ENCODE measurements at regions not wholly inside any gene's neighbourhood (a gene's known extent, or its start where the extent isn't known, plus 50 kb on each side); places are given as distances from the start of the nearest gene placed in this dataset.

DNA sequence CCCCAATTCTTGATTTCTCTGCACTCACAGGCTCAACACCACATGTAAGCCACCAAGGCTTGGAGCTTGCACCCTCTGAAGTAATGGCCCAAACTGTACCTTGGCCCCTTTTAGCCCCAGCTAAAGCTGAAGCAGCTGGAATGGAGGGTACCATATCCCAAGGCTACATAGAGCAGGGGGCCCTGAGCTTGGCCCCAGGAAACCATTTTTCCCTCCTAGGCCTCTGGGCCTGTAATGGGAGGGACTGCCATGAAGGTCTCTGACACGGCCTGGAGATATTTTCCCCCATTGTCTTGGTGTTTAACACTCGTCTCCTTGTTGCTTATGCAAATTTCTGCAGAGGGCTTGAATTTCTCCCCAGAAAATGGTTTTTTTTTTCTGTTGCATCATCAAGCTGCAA is 69.7 kb downstream of the SKA1 start:
- peaks cover 20% of the 10 kb centered on the region for H3K4me1 ChIP-seq (ENCODE audit: insufficient read depth, low read length)
- H3K27ac ChIP-seq (ENCODE audit: low read length): no peak overlapping the region
- H3K27me3 ChIP-seq (ENCODE audit: insufficient read depth, low read length): no peaks in the 10 kb centered on the region
- no peak overlapping the region for H3K4me3 ChIP-seq (ENCODE audit: low read length)
- no peaks in the 10 kb centered on the region for H3K36me3 ChIP-seq (ENCODE audit: insufficient read depth, low read depth, low read length)
- peaks cover 31% of the 10 kb centered on the region for H3K9me3 ChIP-seq (ENCODE audit: insufficient read depth, low read depth, low read length)
- H3K9ac ChIP-seq (ENCODE audit: low read depth, low read length): no peak overlapping the region

DNA sequence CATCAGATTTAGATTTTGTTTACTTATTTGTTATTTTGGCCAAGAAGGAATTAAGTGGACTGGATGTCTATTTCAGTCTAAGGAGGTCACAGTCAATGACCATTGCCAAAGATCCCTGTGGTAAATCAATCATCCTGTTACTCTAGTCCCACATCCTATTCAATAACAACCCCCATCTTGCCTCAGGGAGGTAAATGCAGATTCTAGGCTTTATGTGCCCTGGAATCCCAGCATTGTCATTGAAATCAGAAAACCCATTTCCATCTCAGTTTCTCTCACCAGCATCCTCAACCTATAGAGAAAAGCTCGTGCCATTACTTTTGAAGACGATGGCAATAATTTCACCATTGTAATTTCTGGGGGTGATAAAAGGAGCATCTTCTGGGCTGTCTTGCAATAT is 71.8 kb downstream of the SKA1 start:
- H3K27me3 ChIP-seq (ENCODE audit: insufficient read depth, low read length): no peaks in the 10 kb centered on the region
- peak overlapping the region; percentile 20; the same call in 1 of the 2 replicates for H3K4me3 ChIP-seq (ENCODE audit: low read length)
- H3K36me3 ChIP-seq (ENCODE audit: insufficient read depth, low read depth, low read length): no peaks in the 10 kb centered on the region
- no peak overlapping the region for H3K9ac ChIP-seq (ENCODE audit: low read depth, low read length)
- H3K4me1 ChIP-seq (ENCODE audit: insufficient read depth, low read length): peaks cover 10% of the 10 kb centered on the region
- H3K27ac ChIP-seq (ENCODE audit: low read length): no peak overlapping the region
- H3K9me3 ChIP-seq (ENCODE audit: insufficient read depth, low read depth, low read length): peaks cover 31% of the 10 kb centered on the region

DNA sequence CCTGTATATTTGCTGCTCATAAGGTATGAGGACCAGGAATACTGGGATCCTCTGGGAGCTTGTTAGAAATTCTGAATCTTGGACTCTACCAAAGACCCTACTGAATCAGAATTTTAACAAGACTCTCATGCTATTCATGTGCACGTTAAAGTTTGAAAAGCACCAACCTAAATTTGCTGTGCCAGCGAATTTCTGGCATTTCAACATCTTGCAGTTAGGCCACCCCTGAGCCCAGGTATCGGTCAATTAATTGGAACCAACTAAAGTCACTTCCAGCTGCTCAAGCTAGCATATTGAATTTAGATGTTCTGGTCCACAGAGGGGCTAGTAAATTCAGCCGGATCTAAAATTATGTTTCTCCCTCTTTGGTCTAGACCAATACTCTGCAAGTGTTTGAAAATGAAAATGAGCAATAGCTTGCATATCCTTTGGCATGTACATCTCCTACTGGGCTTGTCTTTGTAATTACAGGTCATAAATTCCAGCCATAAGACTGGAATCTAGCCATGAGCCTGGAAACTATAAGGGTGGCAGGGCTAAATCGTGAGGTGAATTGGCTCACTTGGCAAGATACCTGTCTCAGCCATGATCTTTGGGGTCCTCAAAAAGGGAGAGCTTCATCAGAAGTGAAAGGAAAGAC is 72.4 kb downstream of the SKA1 start:
- Histone ChIP-seq H3K27ac (ENCODE audit: low read length) (no peak overlapping the region), H3K4me1 (ENCODE audit: insufficient read depth, low read length) (peaks cover 9% of the 10 kb centered on the region), H3K9ac (ENCODE audit: low read depth, low read length) (no peak overlapping the region), H3K27me3 (ENCODE audit: insufficient read depth, low read length) (no peaks in the 10 kb centered on the region), H3K36me3 (ENCODE audit: insufficient read depth, low read depth, low read length) (no peaks in the 10 kb centered on the region), H3K9me3 (ENCODE audit: insufficient read depth, low read depth, low read length) (peaks cover 31% of the 10 kb centered on the region), H3K4me3 (ENCODE audit: low read length) (no peak overlapping the region)

- Histone ChIP-seq H3K4me1 (ENCODE audit: insufficient read depth, low read length) (peaks cover 9% of the 10 kb centered on the region), H3K36me3 (ENCODE audit: insufficient read depth, low read depth, low read length) (no peaks in the 10 kb centered on the region), H3K27me3 (ENCODE audit: insufficient read depth, low read length) (no peaks in the 10 kb centered on the region), H3K4me3 (ENCODE audit: low read length) (no peak overlapping the region), H3K9ac (ENCODE audit: low read depth, low read length) (no peak overlapping the region), H3K9me3 (ENCODE audit: insufficient read depth, low read depth, low read length) (peaks cover 31% of the 10 kb centered on the region), H3K27ac (ENCODE audit: low read length) (no peak overlapping the region)
Observed at GRCh38 chr18:50447952-50448351, 73.1 kb downstream of the SKA1 start.

DNA sequence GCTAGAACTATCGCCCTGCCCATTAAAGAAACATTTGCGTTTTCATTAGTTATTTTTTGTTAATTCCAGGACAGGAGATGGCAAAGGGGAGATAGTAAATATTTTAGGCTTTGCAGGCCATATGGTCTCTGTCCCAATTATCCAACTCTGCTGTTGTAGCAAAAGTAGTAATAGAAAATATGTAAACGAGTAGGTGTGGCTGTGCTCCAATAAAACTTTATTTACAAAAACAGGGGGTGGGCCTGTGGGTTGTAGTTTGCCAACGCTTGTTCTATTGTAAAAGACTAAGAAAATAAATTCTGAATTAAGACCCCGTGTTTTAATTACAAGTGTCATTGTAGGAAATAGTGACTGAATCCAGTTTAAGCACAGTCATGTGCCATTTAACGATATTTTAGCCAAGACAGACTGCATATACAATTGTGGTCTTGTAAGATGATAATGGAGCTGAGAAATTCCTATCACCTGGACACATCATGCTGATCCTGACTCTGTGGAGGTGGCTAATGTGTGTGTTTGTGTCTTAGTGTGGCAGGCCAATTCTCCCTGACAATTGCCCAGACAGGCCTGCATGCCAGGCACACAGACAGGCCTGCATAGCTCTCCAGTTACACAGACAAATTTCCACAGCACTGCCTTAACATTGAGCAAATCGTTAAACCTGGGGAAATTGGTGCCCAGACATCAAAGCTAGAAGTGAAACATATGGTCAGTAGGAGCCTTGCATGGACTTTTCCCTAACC is 76.4 kb downstream of the SKA1 start:
- peaks cover 1% of the 10 kb centered on the region; the same call in 1 of the 2 replicates for H3K9me3 ChIP-seq (ENCODE audit: insufficient read depth, low read depth, low read length)
- H3K27ac ChIP-seq (ENCODE audit: low read length): no peak overlapping the region

GRCh38 chr18:50453014-50453680 is 78.3 kb downstream of the SKA1 start:
- no peak overlapping the region for H3K9ac ChIP-seq (ENCODE audit: low read depth, low read length)
- no peaks in the 10 kb centered on the region; the same call in 1 of the 2 replicates for H3K9me3 ChIP-seq (ENCODE audit: insufficient read depth, low read depth, low read length)
- no peaks in the 10 kb centered on the region for H3K27me3 ChIP-seq (ENCODE audit: insufficient read depth, low read length)
- peaks cover under 1% of the 10 kb centered on the region; the same call in 1 of the 2 replicates for H3K4me1 ChIP-seq (ENCODE audit: insufficient read depth, low read length)
- no peaks in the 10 kb centered on the region for H3K36me3 ChIP-seq (ENCODE audit: insufficient read depth, low read depth, low read length)
- no peak overlapping the region for H3K4me3 ChIP-seq (ENCODE audit: low read length)
- no peak overlapping the region for H3K27ac ChIP-seq (ENCODE audit: low read length)

More for the DNA sequence above, 76.4 kb downstream of the SKA1 start:
- Histone ChIP-seq H3K4me3 (ENCODE audit: low read length) (no peak overlapping the region), H3K36me3 (ENCODE audit: insufficient read depth, low read depth, low read length) (no peaks in the 10 kb centered on the region), H3K27me3 (ENCODE audit: insufficient read depth, low read length) (no peaks in the 10 kb centered on the region), H3K9ac (ENCODE audit: low read depth, low read length) (no peak overlapping the region), H3K4me1 (ENCODE audit: insufficient read depth, low read length) (peaks cover 7% of the 10 kb centered on the region)

- H3K36me3 ChIP-seq (ENCODE audit: insufficient read depth, low read depth, low read length): no peaks in the 10 kb centered on the region
- no peak overlapping the region for H3K9ac ChIP-seq (ENCODE audit: low read depth, low read length)
- peaks cover 6% of the 10 kb centered on the region for H3K4me1 ChIP-seq (ENCODE audit: insufficient read depth, low read length)
- no peak overlapping the region for H3K27ac ChIP-seq (ENCODE audit: low read length)
- no peaks in the 10 kb centered on the region; the same call in 1 of the 2 replicates for H3K9me3 ChIP-seq (ENCODE audit: insufficient read depth, low read depth, low read length)
- no peak overlapping the region for H3K4me3 ChIP-seq (ENCODE audit: low read length)
- H3K27me3 ChIP-seq (ENCODE audit: insufficient read depth, low read length): no peaks in the 10 kb centered on the region
Observed at GRCh38 chr18:50453732-50454131, 78.9 kb downstream of the SKA1 start.

- Histone ChIP-seq H3K4me1 (ENCODE audit: insufficient read depth, low read length) (peaks cover 9% of the 10 kb centered on the region), H3K4me3 (ENCODE audit: low read length) (no peak overlapping the region), H3K9me3 (ENCODE audit: insufficient read depth, low read depth, low read length) (no peaks in the 10 kb centered on the region; the same call in 1 of the 2 replicates), H3K9ac (ENCODE audit: low read depth, low read length) (no peak overlapping the region), H3K36me3 (ENCODE audit: insufficient read depth, low read depth, low read length) (no peaks in the 10 kb centered on the region), H3K27ac (ENCODE audit: low read length) (no peak overlapping the region), H3K27me3 (ENCODE audit: insufficient read depth, low read length) (no peaks in the 10 kb centered on the region)
Observed at GRCh38 chr18:50454387-50454988, 79.6 kb downstream of the SKA1 start.

GRCh38 chr18:50456285-50456684 is 81.4 kb downstream of the SKA1 start:
- H3K9me3 ChIP-seq (ENCODE audit: insufficient read depth, low read depth, low read length): no peaks in the 10 kb centered on the region
- no peak overlapping the region for H3K27ac ChIP-seq (ENCODE audit: low read length)
- peaks cover 9% of the 10 kb centered on the region for H3K4me1 ChIP-seq (ENCODE audit: insufficient read depth, low read length)
- no peak overlapping the region for H3K4me3 ChIP-seq (ENCODE audit: low read length)
- no peak overlapping the region for H3K9ac ChIP-seq (ENCODE audit: low read depth, low read length)
- H3K27me3 ChIP-seq (ENCODE audit: insufficient read depth, low read length): no peaks in the 10 kb centered on the region
- no peaks in the 10 kb centered on the region for H3K36me3 ChIP-seq (ENCODE audit: insufficient read depth, low read depth, low read length)

- H3K27me3 ChIP-seq (ENCODE audit: insufficient read depth, low read length): no peaks in the 10 kb centered on the region
- no peak overlapping the region for H3K9ac ChIP-seq (ENCODE audit: low read depth, low read length)
- peaks cover 9% of the 10 kb centered on the region for H3K4me1 ChIP-seq (ENCODE audit: insufficient read depth, low read length)
- H3K4me3 ChIP-seq (ENCODE audit: low read length): no peak overlapping the region
- H3K27ac ChIP-seq (ENCODE audit: low read length): no peak overlapping the region
- no peaks in the 10 kb centered on the region for H3K9me3 ChIP-seq (ENCODE audit: insufficient read depth, low read depth, low read length)
- H3K36me3 ChIP-seq (ENCODE audit: insufficient read depth, low read depth, low read length): no peaks in the 10 kb centered on the region
Observed at GRCh38 chr18:50457639-50458038, 82.8 kb downstream of the SKA1 start.

- no peaks in the 10 kb centered on the region for H3K9me3 ChIP-seq (ENCODE audit: insufficient read depth, low read depth, low read length)
- H3K4me3 ChIP-seq (ENCODE audit: low read length): no peak overlapping the region
- H3K9ac ChIP-seq (ENCODE audit: low read depth, low read length): no peak overlapping the region
- no peaks in the 10 kb centered on the region for H3K36me3 ChIP-seq (ENCODE audit: insufficient read depth, low read depth, low read length)
- peaks cover 9% of the 10 kb centered on the region for H3K4me1 ChIP-seq (ENCODE audit: insufficient read depth, low read length)
- no peak overlapping the region for H3K27ac ChIP-seq (ENCODE audit: low read length)
- no peaks in the 10 kb centered on the region for H3K27me3 ChIP-seq (ENCODE audit: insufficient read depth, low read length)
Observed at GRCh38 chr18:50458366-50458765, 83.5 kb downstream of the SKA1 start.

Measured in iPS-20b (cell line).